IMR-90 (cell line): ENCODE measurements at regions not wholly inside any gene's neighbourhood (a gene's known extent, or its start where the extent isn't known, plus 50 kb on each side); places are given as distances from the start of the nearest gene placed in this dataset.

Experiments
- CEBPB ChIP-seq: IDR thresholded peaks from 2 replicates; pipeline ENCODE4 v1.6.1; 2012; ENCODE audit warnings: low read depth, low read length, improper control_type of control experiment
- MAZ ChIP-seq: IDR thresholded peaks from 2 replicates; pipeline ENCODE4 v1.6.1; 2012; ENCODE audit warnings: low read depth, mild to moderate bottlenecking, low read length, improper control_type of control experiment, moderate library complexity, borderline replicate concordance
- RFX5 ChIP-seq: IDR thresholded peaks from 2 replicates; pipeline ENCODE4 v1.8.0; 2012; ENCODE audit warnings: low read depth, mild to moderate bottlenecking, low read length, moderate library complexity
- TF ChIP-seq, protein P1 (sequence below): conservative IDR thresholded peaks from 2 replicates; pipeline ENCODE4 v1.5.1; 2012; ENCODE audit warnings: mild to moderate bottlenecking, low read depth, low read length, improper control_type of control experiment

DNA sequence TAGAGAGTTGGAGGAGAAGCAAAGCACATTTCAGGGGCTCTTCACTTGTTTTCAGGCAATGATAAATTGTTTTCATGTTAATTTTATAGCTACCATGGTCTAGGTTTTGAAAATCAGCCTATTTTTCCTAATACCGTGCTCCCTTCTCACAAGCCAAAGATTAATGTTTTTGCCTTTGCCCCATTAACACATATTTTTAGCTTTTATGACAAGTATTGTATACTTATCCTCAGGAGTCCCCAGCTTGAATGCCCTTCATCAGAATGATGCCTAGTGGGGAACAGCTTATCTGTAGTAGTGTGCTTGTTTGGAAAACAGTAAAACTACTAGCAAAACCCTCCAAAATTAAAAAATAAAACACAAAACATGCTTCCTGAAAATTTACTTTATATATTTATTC, 194.0 kb downstream of the LNPK start:
- TF ChIP-seq, protein P1, sequence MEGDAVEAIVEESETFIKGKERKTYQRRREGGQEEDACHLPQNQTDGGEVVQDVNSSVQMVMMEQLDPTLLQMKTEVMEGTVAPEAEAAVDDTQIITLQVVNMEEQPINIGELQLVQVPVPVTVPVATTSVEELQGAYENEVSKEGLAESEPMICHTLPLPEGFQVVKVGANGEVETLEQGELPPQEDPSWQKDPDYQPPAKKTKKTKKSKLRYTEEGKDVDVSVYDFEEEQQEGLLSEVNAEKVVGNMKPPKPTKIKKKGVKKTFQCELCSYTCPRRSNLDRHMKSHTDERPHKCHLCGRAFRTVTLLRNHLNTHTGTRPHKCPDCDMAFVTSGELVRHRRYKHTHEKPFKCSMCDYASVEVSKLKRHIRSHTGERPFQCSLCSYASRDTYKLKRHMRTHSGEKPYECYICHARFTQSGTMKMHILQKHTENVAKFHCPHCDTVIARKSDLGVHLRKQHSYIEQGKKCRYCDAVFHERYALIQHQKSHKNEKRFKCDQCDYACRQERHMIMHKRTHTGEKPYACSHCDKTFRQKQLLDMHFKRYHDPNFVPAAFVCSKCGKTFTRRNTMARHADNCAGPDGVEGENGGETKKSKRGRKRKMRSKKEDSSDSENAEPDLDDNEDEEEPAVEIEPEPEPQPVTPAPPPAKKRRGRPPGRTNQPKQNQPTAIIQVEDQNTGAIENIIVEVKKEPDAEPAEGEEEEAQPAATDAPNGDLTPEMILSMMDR: no peak
- TF ChIP-seq CEBPB (no peak), MAZ (no peak), RFX5 (no peak)
